ENCODE measurements at regions not wholly inside any gene's neighbourhood (a gene's known extent, or its start where the extent isn't known, plus 50 kb on each side); places are given as distances from the start of the nearest gene placed in this dataset.

- no peak for DNase-seq (ENCODE audit: low read depth in 1 of 2, low spot score in 1 of 2)
These were observed 83.3 kb downstream of the EDEM1 start for GRCh38 chr3:5270666-5271371.

GRCh38 chr3:5271372-5271683, 83.8 kb downstream of the EDEM1 start:
- DNase-seq (ENCODE audit: low read depth in 1 of 2, low spot score in 1 of 2): no peak

GRCh38 chr3:5272387-5272786, 84.9 kb downstream of the EDEM1 start:
- no peak for DNase-seq (ENCODE audit: low read depth in 1 of 2, low spot score in 1 of 2)

- DNase-seq (ENCODE audit: low read depth in 1 of 2, low spot score in 1 of 2): no peak
These were observed 86.6 kb downstream of the EDEM1 start for GRCh38 chr3:5274091-5274490.

GRCh38 chr3:5275529-5275928, 88.0 kb downstream of the EDEM1 start:
- no peak for DNase-seq (ENCODE audit: low read depth in 1 of 2, low spot score in 1 of 2)

- no peak for DNase-seq (ENCODE audit: low read depth in 1 of 2, low spot score in 1 of 2)
These were observed 89.4 kb downstream of the EDEM1 start for GRCh38 chr3:5276934-5277333.

- no peak for DNase-seq (ENCODE audit: low read depth in 1 of 2, low spot score in 1 of 2)
These were observed 90.2 kb downstream of the EDEM1 start for GRCh38 chr3:5277612-5278236.

- no peak for DNase-seq (ENCODE audit: low read depth in 1 of 2, low spot score in 1 of 2)
These were observed 91.2 kb downstream of the EDEM1 start for GRCh38 chr3:5278666-5279065.

GRCh38 chr3:5282703-5283102, 95.2 kb downstream of the EDEM1 start:
- DNase-seq (ENCODE audit: low read depth in 1 of 2, low spot score in 1 of 2): no peak

- DNase-seq (ENCODE audit: low read depth in 1 of 2, low spot score in 1 of 2): no peak
These were observed 97.9 kb downstream of the EDEM1 start for GRCh38 chr3:5285439-5285838.

- DNase-seq (ENCODE audit: low read depth in 1 of 2, low spot score in 1 of 2): no peak
These were observed 103.4 kb downstream of the EDEM1 start for GRCh38 chr3:5290915-5291314.

GRCh38 chr3:5292512-5292911, 105.0 kb downstream of the EDEM1 start:
- DNase-seq (ENCODE audit: low read depth in 1 of 2, low spot score in 1 of 2): no peak

- no peak for DNase-seq (ENCODE audit: low read depth in 1 of 2, low spot score in 1 of 2)
These were observed 105.7 kb downstream of the EDEM1 start for GRCh38 chr3:5293207-5293606.

- no peak for DNase-seq (ENCODE audit: low read depth in 1 of 2, low spot score in 1 of 2)
These were observed 106.8 kb downstream of the EDEM1 start for GRCh38 chr3:5294356-5294755.

GRCh38 chr3:5295191-5295690, 107.7 kb downstream of the EDEM1 start:
- DNase-seq (ENCODE audit: low read depth in 1 of 2, low spot score in 1 of 2): no peak

- no peak for DNase-seq (ENCODE audit: low read depth in 1 of 2, low spot score in 1 of 2)
These were observed 108.9 kb downstream of the EDEM1 start for GRCh38 chr3:5296362-5296761.

- no peak for DNase-seq (ENCODE audit: low read depth in 1 of 2, low spot score in 1 of 2)
These were observed 110.4 kb downstream of the EDEM1 start for GRCh38 chr3:5297895-5298294.

GRCh38 chr3:5298453-5298852, 110.9 kb downstream of the EDEM1 start:
- DNase-seq (ENCODE audit: low read depth in 1 of 2, low spot score in 1 of 2): no peak

- DNase-seq (ENCODE audit: low read depth in 1 of 2, low spot score in 1 of 2): no peak
These were observed 111.7 kb downstream of the EDEM1 start for GRCh38 chr3:5299161-5299560.

- no peak for DNase-seq (ENCODE audit: low read depth in 1 of 2, low spot score in 1 of 2)
These were observed 113.1 kb downstream of the EDEM1 start for GRCh38 chr3:5300638-5301037.

- DNase-seq (ENCODE audit: low read depth in 1 of 2, low spot score in 1 of 2): no peak
These were observed 114.3 kb downstream of the EDEM1 start for GRCh38 chr3:5301651-5302297.

- no peak for DNase-seq (ENCODE audit: low read depth in 1 of 2, low spot score in 1 of 2)
These were observed 115.2 kb downstream of the EDEM1 start for GRCh38 chr3:5302661-5303060.

- no peak for DNase-seq (ENCODE audit: low read depth in 1 of 2, low spot score in 1 of 2)
These were observed 116.7 kb downstream of the EDEM1 start for GRCh38 chr3:5304188-5304587.
